GM12873 (cell line): ENCODE measurements at regions not wholly inside any gene's neighbourhood (a gene's known extent, or its start where the extent isn't known, plus 50 kb on each side); places are given as distances from the start of the nearest gene placed in this dataset.

Source experiments
- CTCF ChIP-seq: IDR thresholded peaks from 2 replicates; pipeline ENCODE4 v1.5.1; 2012; ENCODE audit warnings: low read depth, mild to moderate bottlenecking, moderate library complexity, low read length, control low read depth; ENCODE audit not compliant: insufficient read depth; ENCODE audit errors: missing control alignments

- no peak for TF ChIP-seq CTCF
Measured at GRCh38 chr22:47445716-47446290, 683.4 kb downstream of the TBC1D22A start.

GRCh38 chr22:47445212-47445611 lies 682.8 kb downstream of the TBC1D22A start:
- TF ChIP-seq CTCF, result no peak

- TF ChIP-seq CTCF, result no peak
Measured at GRCh38 chr22:47444746-47445065, 682.3 kb downstream of the TBC1D22A start.

GRCh38 chr22:47443836-47444745 lies 681.6 kb downstream of the TBC1D22A start:
- TF ChIP-seq CTCF, result no peak

DNA sequence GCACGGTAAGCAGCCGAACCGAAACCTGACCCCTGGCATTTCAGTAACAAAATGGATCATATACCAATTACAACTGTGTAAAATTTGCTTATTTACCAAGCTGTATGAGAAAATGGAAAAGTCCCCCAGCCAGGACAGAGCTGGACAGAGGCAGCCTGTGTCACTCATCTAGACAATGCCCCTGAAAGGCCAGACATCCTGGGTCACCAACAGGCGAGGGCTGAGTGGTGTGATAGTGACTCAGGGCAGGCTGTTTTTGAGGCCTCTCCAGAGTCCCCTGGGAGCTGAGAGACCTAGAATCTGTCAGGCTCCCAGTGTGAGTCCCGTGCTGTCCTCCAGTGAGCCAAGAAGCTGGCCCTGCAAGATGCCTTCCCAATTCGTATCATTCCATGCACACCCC lies 680.4 kb downstream of the TBC1D22A start:
- no peak for TF ChIP-seq CTCF

- TF ChIP-seq CTCF, result no peak
Measured at GRCh38 chr22:47439643-47440265, 677.3 kb downstream of the TBC1D22A start.

DNA sequence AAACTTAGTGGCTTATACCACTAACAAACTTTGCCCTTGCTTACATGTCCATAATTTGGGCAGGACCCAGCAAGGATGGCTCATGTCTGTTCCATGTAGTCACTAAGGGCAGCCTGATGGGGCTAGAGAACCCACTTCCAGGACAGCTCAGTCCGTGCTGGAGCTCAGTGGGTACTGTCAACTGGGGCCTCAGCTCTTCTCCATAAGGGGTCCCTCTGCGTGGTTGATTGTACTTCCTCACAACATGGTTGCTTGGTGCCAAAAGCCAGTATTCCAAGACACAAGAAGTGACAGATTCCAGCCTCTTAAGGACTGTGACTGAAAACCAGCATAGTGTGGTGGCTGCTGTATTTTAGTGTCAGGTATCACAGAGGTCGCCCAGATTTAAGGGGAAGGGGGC lies 675.2 kb downstream of the TBC1D22A start:
- no peak for TF ChIP-seq CTCF
